GM23338 (cell line): ENCODE measurements at regions not wholly inside any gene's neighbourhood (a gene's known extent, or its start where the extent isn't known, plus 50 kb on each side); places are given as distances from the start of the nearest gene placed in this dataset.

Source experiments
- ATAC-seq: fragments of 200-7000 bp; cut with Tn5 transposase; 3 replicates; pipeline ENCODE4 v1.9.1; 2020
- DNase-seq: peaks from one replicate; pipeline ENCODE4 v3.0.0-alpha.2; 2015; ENCODE audit warnings: low spot score
- H2AFZ ChIP-seq: fragments of 200-600 bp; sonication (generic); 2 replicates; pipeline ENCODE4 v1.8.0; 2016; ENCODE audit warnings: antibody characterized with exemption, mild to moderate bottlenecking, moderate library complexity
- H3F3A ChIP-seq: fragments of 200-600 bp; sonication (generic); replicated peaks from 2 replicates; pipeline ENCODE4 v1.8.0; 2017; ENCODE audit warnings: antibody characterized with exemption, mixed run types, low read depth
- H3K27ac ChIP-seq: fragments of 200-600 bp; sonication (generic); 2 replicates; pipeline ENCODE4 v1.6.1; 2016; ENCODE audit warnings: low read depth
- H3K27me3 ChIP-seq: fragments of 200-600 bp; sonication (generic); 2 replicates; pipeline ENCODE4 v1.8.0; 2016; ENCODE audit warnings: mild to moderate bottlenecking, mixed run types, moderate library complexity; ENCODE audit not compliant: insufficient read depth
- H3K36me3 ChIP-seq: fragments of 200-600 bp; sonication (generic); 2 replicates; pipeline ENCODE4 v1.8.0; 2016; ENCODE audit warnings: mild to moderate bottlenecking; ENCODE audit not compliant: insufficient read depth
- H3K4me1 ChIP-seq: fragments of 200-600 bp; sonication (generic); 2 replicates; pipeline ENCODE4 v1.8.0; 2016; ENCODE audit warnings: mild to moderate bottlenecking, moderate library complexity; ENCODE audit not compliant: insufficient read depth
- H3K4me2 ChIP-seq: fragments of 200-600 bp; sonication (generic); 2 replicates; pipeline ENCODE4 v1.7.1; 2017; ENCODE audit warnings: mixed run types
- H3K4me3 ChIP-seq: fragments of 200-600 bp; sonication (generic); 2 replicates; pipeline ENCODE4 v1.6.1; 2016; ENCODE audit warnings: mixed run types
- H3K79me2 ChIP-seq: fragments of 200-600 bp; sonication (generic); replicated peaks from 2 replicates; pipeline ENCODE4 v1.8.0; 2017; ENCODE audit warnings: mild to moderate bottlenecking; ENCODE audit not compliant: insufficient read depth
- H3K9me2 ChIP-seq: fragments of 200-600 bp; sonication (generic); 2 replicates; pipeline ENCODE4 v1.8.0; 2017; ENCODE audit not compliant: insufficient read depth
- H4K20me1 ChIP-seq: fragments of 200-600 bp; sonication (generic); replicated peaks from 2 replicates; pipeline ENCODE4 v1.8.0; 2017; ENCODE audit warnings: mild to moderate bottlenecking; ENCODE audit not compliant: insufficient read depth
- H3K27ac Mint-ChIP-seq: 2 replicates; pipeline ENCODE4 v1.8.0; 2020; ENCODE audit warnings: inconsistent platforms, mild to moderate bottlenecking, moderate library complexity, mixed read lengths
- H3K27me3 Mint-ChIP-seq: 3 replicates; pipeline ENCODE4 v1.8.0; 2022; ENCODE audit warnings: low read depth, mild to moderate bottlenecking, moderate library complexity, mixed read lengths, inconsistent platforms; ENCODE audit not compliant: insufficient read depth, poor library complexity
- H3K36me3 Mint-ChIP-seq: 3 replicates; pipeline ENCODE4 v1.8.0; 2021; ENCODE audit warnings: low read depth, mild to moderate bottlenecking, inconsistent platforms, moderate library complexity, mixed read lengths
- H3K4me1 Mint-ChIP-seq: 3 replicates; pipeline ENCODE4 v1.8.0; 2020; ENCODE audit warnings: mild to moderate bottlenecking, inconsistent platforms, mixed read lengths
- H3K4me3 Mint-ChIP-seq: 3 replicates; pipeline ENCODE4 v1.8.0; 2021; ENCODE audit warnings: moderate library complexity, mild to moderate bottlenecking, inconsistent platforms, mixed read lengths
- H3K9me3 Mint-ChIP-seq: 3 replicates; pipeline ENCODE4 v1.8.0; 2020; ENCODE audit warnings: moderate library complexity, mild to moderate bottlenecking, inconsistent platforms, mixed read lengths
- CREB1 ChIP-seq: fragments of 250-450 bp; sonication (Bioruptor Pico); IDR thresholded peaks from 2 replicates; pipeline ENCODE4 v1.5.0; 2020; ENCODE audit warnings: low read depth, mild to moderate bottlenecking, moderate library complexity
- EZH2 ChIP-seq: fragments of 200-600 bp; sonication (generic); IDR thresholded peaks from one replicate; pipeline ENCODE4 v1.8.0; 2017; ENCODE audit warnings: antibody characterized with exemption, mild to moderate bottlenecking, low read depth; ENCODE audit not compliant: unreplicated experiment
- EZH2phosphoT487 ChIP-seq: fragments of 200-600 bp; sonication (generic); IDR thresholded peaks from one replicate; pipeline ENCODE4 v1.8.1; 2018; ENCODE audit warnings: antibody characterized with exemption; ENCODE audit not compliant: unreplicated experiment
- JUNB ChIP-seq: IDR thresholded peaks from one replicate; pipeline ENCODE4 v1.6.1; 2016; ENCODE audit warnings: antibody characterized with exemption; ENCODE audit not compliant: unreplicated experiment
- NANOG ChIP-seq: IDR thresholded peaks from 2 replicates; pipeline ENCODE4 v1.6.1; 2016; ENCODE audit warnings: antibody characterized with exemption, borderline replicate concordance
- POLR2AphosphoS5 ChIP-seq: IDR thresholded peaks from 2 replicates; pipeline ENCODE4 v1.6.1; 2016; ENCODE audit warnings: antibody characterized with exemption, low read depth
- REST ChIP-seq: IDR thresholded peaks from one replicate; pipeline ENCODE4 v1.6.1; 2018; ENCODE audit warnings: antibody characterized with exemption; ENCODE audit not compliant: unreplicated experiment
- STAT1 ChIP-seq: IDR thresholded peaks from one replicate; pipeline ENCODE4 v1.6.1; 2016; ENCODE audit warnings: antibody characterized with exemption; ENCODE audit not compliant: unreplicated experiment
- ZNF114 ChIP-seq: fragments of 250-450 bp; sonication (Bioruptor Pico); IDR thresholded peaks from 2 replicates; pipeline ENCODE4 v1.5.0; 2020; ENCODE audit warnings: mild to moderate bottlenecking, moderate library complexity
- ZNF331 ChIP-seq: fragments of 250-450 bp; sonication (Bioruptor Pico); IDR thresholded peaks from 2 replicates; pipeline ENCODE4 v1.5.0; 2020; ENCODE audit warnings: low read depth, mild to moderate bottlenecking, moderate library complexity
- TF ChIP-seq, protein P1 (sequence below), 2 experiments: fragments of 200-600 bp in 1 of 2; sonication (generic) in 1 of 2; conservative IDR thresholded peaks; 2 replicates each; pipeline versions ENCODE4 v1.5.1 to v1.6.1; 2016 to 2017; ENCODE audit warnings: antibody characterized with exemption in 2 of 2, low read depth in 2 of 2, mild to moderate bottlenecking in 2 of 2, moderate library complexity in 1 of 2
- TF ChIP-seq, protein P2 (sequence below): fragments of 250-450 bp; sonication (Bioruptor Pico); IDR thresholded peaks from 2 replicates; pipeline ENCODE4 v1.5.0; 2020; ENCODE audit warnings: mild to moderate bottlenecking, moderate library complexity
- TF ChIP-seq, protein P3 (sequence below): IDR thresholded peaks from 2 replicates; pipeline ENCODE4 v1.6.1; 2016; ENCODE audit warnings: antibody characterized with exemption

DNA sequence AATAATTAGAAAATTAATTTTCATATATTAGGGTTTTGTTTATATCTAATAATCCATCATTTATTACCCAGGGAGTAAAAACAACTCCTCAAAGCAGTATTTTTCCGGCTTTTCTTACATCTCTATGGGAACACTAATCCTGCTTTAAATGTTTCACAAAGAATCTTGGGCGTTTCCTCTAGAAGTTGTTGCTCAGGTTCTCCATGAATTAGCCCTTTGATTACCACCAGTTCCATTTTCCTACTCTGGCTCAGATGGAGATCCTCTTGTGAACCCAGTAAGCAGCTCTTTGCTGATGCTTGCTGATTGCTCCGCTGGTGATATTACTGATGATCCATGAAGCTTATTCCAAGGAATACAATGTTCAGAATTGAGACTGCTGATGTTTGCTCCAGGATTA is 78.5 kb upstream of the PKP2 start:
- ATAC-seq (no peak), DNase-seq (no peak)
- TF ChIP-seq ZNF331 (CRISPR knock-in tag) = no peak
- TF ChIP-seq NANOG = no peak
- TF ChIP-seq, protein P1, sequence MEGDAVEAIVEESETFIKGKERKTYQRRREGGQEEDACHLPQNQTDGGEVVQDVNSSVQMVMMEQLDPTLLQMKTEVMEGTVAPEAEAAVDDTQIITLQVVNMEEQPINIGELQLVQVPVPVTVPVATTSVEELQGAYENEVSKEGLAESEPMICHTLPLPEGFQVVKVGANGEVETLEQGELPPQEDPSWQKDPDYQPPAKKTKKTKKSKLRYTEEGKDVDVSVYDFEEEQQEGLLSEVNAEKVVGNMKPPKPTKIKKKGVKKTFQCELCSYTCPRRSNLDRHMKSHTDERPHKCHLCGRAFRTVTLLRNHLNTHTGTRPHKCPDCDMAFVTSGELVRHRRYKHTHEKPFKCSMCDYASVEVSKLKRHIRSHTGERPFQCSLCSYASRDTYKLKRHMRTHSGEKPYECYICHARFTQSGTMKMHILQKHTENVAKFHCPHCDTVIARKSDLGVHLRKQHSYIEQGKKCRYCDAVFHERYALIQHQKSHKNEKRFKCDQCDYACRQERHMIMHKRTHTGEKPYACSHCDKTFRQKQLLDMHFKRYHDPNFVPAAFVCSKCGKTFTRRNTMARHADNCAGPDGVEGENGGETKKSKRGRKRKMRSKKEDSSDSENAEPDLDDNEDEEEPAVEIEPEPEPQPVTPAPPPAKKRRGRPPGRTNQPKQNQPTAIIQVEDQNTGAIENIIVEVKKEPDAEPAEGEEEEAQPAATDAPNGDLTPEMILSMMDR (conservative IDR thresholded peaks at IDR 0.05; ENCODE audit: low read depth in 2 of 2) = no peak
- TF ChIP-seq ZNF114 (CRISPR knock-in tag) = no peak
- TF ChIP-seq POLR2AphosphoS5 = no peak
- TF ChIP-seq, protein P2, sequence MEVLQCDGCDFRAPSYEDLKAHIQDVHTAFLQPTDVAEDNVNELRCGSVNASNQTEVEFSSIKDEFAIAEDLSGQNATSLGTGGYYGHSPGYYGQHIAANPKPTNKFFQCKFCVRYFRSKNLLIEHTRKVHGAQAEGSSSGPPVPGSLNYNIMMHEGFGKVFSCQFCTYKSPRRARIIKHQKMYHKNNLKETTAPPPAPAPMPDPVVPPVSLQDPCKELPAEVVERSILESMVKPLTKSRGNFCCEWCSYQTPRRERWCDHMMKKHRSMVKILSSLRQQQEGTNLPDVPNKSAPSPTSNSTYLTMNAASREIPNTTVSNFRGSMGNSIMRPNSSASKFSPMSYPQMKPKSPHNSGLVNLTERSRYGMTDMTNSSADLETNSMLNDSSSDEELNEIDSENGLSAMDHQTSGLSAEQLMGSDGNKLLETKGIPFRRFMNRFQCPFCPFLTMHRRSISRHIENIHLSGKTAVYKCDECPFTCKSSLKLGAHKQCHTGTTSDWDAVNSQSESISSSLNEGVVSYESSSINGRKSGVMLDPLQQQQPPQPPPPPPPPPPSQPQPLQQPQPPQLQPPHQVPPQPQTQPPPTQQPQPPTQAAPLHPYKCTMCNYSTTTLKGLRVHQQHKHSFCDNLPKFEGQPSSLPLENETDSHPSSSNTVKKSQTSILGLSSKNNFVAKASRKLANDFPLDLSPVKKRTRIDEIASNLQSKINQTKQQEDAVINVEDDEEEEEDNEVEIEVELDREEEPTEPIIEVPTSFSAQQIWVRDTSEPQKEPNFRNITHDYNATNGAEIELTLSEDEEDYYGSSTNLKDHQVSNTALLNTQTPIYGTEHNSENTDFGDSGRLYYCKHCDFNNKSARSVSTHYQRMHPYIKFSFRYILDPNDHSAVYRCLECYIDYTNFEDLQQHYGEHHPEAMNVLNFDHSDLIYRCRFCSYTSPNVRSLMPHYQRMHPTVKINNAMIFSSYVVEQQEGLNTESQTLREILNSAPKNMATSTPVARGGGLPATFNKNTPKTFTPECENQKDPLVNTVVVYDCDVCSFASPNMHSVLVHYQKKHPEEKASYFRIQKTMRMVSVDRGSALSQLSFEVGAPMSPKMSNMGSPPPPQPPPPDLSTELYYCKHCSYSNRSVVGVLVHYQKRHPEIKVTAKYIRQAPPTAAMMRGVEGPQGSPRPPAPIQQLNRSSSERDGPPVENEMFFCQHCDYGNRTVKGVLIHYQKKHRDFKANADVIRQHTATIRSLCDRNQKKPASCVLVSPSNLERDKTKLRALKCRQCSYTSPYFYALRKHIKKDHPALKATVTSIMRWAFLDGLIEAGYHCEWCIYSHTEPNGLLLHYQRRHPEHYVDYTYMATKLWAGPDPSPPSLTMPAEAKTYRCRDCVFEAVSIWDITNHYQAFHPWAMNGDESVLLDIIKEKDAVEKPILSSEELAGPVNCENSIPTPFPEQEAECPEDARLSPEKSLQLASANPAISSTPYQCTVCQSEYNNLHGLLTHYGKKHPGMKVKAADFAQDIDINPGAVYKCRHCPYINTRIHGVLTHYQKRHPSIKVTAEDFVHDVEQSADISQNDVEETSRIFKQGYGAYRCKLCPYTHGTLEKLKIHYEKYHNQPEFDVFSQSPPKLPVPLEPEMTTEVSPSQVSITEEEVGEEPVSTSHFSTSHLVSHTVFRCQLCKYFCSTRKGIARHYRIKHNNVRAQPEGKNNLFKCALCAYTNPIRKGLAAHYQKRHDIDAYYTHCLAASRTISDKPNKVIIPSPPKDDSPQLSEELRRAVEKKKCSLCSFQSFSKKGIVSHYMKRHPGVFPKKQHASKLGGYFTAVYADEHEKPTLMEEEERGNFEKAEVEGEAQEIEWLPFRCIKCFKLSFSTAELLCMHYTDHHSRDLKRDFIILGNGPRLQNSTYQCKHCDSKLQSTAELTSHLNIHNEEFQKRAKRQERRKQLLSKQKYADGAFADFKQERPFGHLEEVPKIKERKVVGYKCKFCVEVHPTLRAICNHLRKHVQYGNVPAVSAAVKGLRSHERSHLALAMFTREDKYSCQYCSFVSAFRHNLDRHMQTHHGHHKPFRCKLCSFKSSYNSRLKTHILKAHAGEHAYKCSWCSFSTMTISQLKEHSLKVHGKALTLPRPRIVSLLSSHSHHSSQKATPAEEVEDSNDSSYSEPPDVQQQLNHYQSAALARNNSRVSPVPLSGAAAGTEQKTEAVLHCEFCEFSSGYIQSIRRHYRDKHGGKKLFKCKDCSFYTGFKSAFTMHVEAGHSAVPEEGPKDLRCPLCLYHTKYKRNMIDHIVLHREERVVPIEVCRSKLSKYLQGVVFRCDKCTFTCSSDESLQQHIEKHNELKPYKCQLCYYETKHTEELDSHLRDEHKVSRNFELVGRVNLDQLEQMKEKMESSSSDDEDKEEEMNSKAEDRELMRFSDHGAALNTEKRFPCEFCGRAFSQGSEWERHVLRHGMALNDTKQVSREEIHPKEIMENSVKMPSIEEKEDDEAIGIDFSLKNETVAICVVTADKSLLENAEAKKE = no peak
- no peak for TF ChIP-seq STAT1
- TF ChIP-seq REST = no peak
- TF ChIP-seq CREB1 = no peak
- TF ChIP-seq, protein P3, sequence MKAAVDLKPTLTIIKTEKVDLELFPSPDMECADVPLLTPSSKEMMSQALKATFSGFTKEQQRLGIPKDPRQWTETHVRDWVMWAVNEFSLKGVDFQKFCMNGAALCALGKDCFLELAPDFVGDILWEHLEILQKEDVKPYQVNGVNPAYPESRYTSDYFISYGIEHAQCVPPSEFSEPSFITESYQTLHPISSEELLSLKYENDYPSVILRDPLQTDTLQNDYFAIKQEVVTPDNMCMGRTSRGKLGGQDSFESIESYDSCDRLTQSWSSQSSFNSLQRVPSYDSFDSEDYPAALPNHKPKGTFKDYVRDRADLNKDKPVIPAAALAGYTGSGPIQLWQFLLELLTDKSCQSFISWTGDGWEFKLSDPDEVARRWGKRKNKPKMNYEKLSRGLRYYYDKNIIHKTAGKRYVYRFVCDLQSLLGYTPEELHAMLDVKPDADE = no peak
- no peak for TF ChIP-seq EZH2phosphoT487
- TF ChIP-seq JUNB = no peak
- TF ChIP-seq EZH2 = no peak
- Mint-ChIP-seq H3K4me3 (no peak overlapping the region), H3K4me1 (peaks cover 4% of the 10 kb centered on the region; the same call in 2 of the 3 replicates), H3K27ac (no peak overlapping the region), H3K9me3 (no peaks in the 10 kb centered on the region), H3K27me3 (no peaks in the 10 kb centered on the region), H3K36me3 (no peaks in the 10 kb centered on the region)
- Histone ChIP-seq H3F3A (no peaks in the 10 kb centered on the region), H3K27me3 (no peaks in the 10 kb centered on the region), H2AFZ (no peak overlapping the region), H3K79me2 (no peaks in the 10 kb centered on the region), H3K36me3 (no peaks in the 10 kb centered on the region), H3K4me3 (no peak overlapping the region), H3K9me2 (no peaks in the 10 kb centered on the region), H3K4me1 (no peaks in the 10 kb centered on the region), H4K20me1 (no peaks in the 10 kb centered on the region), H3K27ac (no peak overlapping the region), H3K4me2 (no peak overlapping the region)
